Activated CD4-positive, alpha-beta memory T cell treated with anti-CD3 and anti-CD28 coated beads for 36 hours (primary cell): ENCODE measurements at regions not wholly inside any gene's neighbourhood (a gene's known extent, or its start where the extent isn't known, plus 50 kb on each side); places are given as distances from the start of the nearest gene placed in this dataset.

Source experiments
- CTCF ChIA-PET: fragments of 350-600 bp; sonication (Branson Sonifier 250); formaldehyde crosslinking; loops from one replicate; lab custom pipeline; 2021; ENCODE audit warnings: antibody characterized with exemption, inconsistent platforms; lab: Charles Lee
- POLR2A ChIA-PET: fragments of 350-600 bp; sonication (Branson Sonifier 250); formaldehyde crosslinking; loops from one replicate; lab custom pipeline; 2021; ENCODE audit warnings: antibody characterized with exemption; lab: Charles Lee
- DNase-seq: peaks from one replicate; pipeline ENCODE4 v3.0.0-alpha.2; 2020
- H3K27ac Mint-ChIP-seq: one replicate; pipeline ENCODE4 v1.8.0; 2021; ENCODE audit warnings: mixed read lengths
- H3K27me3 Mint-ChIP-seq: one replicate; pipeline ENCODE4 v1.8.0; 2021; ENCODE audit warnings: mixed read lengths
- H3K36me3 Mint-ChIP-seq: one replicate; pipeline ENCODE4 v1.8.0; 2021; ENCODE audit warnings: mixed read lengths
- H3K4me1 Mint-ChIP-seq: one replicate; pipeline ENCODE4 v1.8.0; 2021; ENCODE audit warnings: low read depth, mixed read lengths
- H3K4me3 Mint-ChIP-seq: one replicate; pipeline ENCODE4 v1.8.0; 2021; ENCODE audit warnings: mild to moderate bottlenecking, mixed read lengths
- H3K9me3 Mint-ChIP-seq: one replicate; pipeline ENCODE4 v1.8.0; 2021; ENCODE audit warnings: mixed read lengths
- intact Hi-C: fragments of 100-400 bp; cut with micrococcal nuclease; formaldehyde crosslinking; loops from one replicate; pipeline ENCODE4 v1.15.1; 2023

DNA sequence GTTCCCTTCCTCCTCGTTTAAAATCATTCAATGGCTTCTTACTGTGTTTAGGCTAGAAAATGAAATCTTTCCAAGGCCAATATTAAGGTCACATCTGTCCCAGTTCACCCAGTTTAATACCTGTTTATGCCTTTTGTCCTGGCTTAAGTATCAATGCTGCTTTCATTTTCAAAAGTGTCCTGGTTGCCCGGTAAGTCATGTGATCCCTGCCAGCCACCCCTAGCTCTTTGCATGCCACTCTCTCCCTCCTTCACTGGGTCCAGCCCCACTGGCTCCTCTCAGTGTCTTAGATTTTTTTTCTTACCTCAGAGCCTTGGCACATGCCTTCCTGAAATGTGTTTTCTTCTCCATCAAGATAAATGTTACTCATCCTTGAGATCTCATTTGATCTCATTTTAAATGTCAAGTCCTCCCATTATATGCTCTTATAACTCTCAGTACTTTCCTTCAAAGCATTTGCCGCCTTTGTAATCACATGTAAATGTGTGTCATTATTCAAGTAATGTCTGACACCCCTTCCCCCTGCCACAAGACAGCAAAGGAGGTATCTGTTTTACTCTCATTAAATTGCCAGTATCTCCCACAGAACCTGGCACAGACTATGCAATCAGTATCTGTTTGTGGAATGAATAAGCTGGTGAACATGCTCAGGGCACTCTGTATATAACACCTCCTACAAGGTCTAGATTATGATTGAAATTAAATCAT is 472.5 kb upstream of the RPS6KA3 start:
- no peak for DNase-seq
- Mint-ChIP-seq H3K27ac (no peak overlapping the region), H3K27me3 (peaks cover 5% of the 10 kb centered on the region), H3K9me3 (no peaks in the 10 kb centered on the region), H3K36me3 (no peaks in the 10 kb centered on the region), H3K4me3 (no peak overlapping the region), H3K4me1 (no peaks in the 10 kb centered on the region)
- ChIA-PET POLR2A (no interaction called here), CTCF (no interaction called here)
- intact Hi-C loops, result no loop called here

- POLR2A ChIA-PET, result no interaction called here
- CTCF ChIA-PET, result no interaction called here
- no peak for DNase-seq
- intact Hi-C loops, result no loop called here
- no peak overlapping the region for H3K27ac Mint-ChIP-seq
- no peaks in the 10 kb centered on the region for H3K36me3 Mint-ChIP-seq
- H3K9me3 Mint-ChIP-seq, result no peaks in the 10 kb centered on the region
- no peaks in the 10 kb centered on the region for H3K4me1 Mint-ChIP-seq
- no peaks in the 10 kb centered on the region for H3K27me3 Mint-ChIP-seq
- H3K4me3 Mint-ChIP-seq, result no peak overlapping the region
These were observed 462.7 kb upstream of the RPS6KA3 start for GRCh38 chrX:20729416-20729815.

DNA sequence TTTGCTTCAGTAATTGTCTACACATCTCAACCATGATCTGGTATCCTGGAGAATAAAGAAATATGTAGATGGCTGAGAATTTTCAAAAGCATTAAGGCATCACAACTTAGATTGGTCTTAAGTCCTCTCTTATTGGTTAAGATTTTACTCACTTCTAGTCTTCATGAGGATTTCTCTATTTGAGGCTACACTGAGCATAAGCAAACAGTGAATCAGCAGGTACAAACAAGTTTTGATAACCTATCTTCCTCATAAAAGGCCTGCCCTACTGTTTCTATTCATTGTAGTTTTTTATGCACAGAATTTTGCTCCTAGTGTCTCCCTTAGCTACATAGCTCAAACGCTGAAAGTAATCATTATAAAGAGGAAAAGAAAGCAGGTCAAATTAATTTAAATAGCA is 460.7 kb upstream of the RPS6KA3 start:
- CTCF ChIA-PET, result no interaction called here
- H3K27me3 Mint-ChIP-seq, result no peaks in the 10 kb centered on the region
- H3K27ac Mint-ChIP-seq, result no peak overlapping the region
- H3K36me3 Mint-ChIP-seq, result no peaks in the 10 kb centered on the region
- no peak overlapping the region for H3K4me3 Mint-ChIP-seq
- H3K4me1 Mint-ChIP-seq, result no peaks in the 10 kb centered on the region
- intact Hi-C loops, result no loop called here
- no peaks in the 10 kb centered on the region for H3K9me3 Mint-ChIP-seq
- DNase-seq, result no peak
- POLR2A ChIA-PET, result no interaction called here

- H3K27me3 Mint-ChIP-seq, result no peaks in the 10 kb centered on the region
- ChIA-PET POLR2A (no interaction called here), CTCF (no interaction called here)
- H3K4me3 Mint-ChIP-seq, result no peak overlapping the region
- H3K36me3 Mint-ChIP-seq, result no peaks in the 10 kb centered on the region
- intact Hi-C loops, result no loop called here
- no peaks in the 10 kb centered on the region for H3K9me3 Mint-ChIP-seq
- H3K27ac Mint-ChIP-seq, result no peak overlapping the region
- DNase-seq, result no peak
- no peaks in the 10 kb centered on the region for H3K4me1 Mint-ChIP-seq
These were observed 454.4 kb upstream of the RPS6KA3 start for GRCh38 chrX:20720954-20721626.

GRCh38 chrX:20718592-20719380 is 452.1 kb upstream of the RPS6KA3 start:
- intact Hi-C loops, result no loop called here
- no peaks in the 10 kb centered on the region for H3K36me3 Mint-ChIP-seq
- H3K27ac Mint-ChIP-seq, result no peak overlapping the region
- DNase-seq, result no peak
- ChIA-PET POLR2A (no interaction called here), CTCF (no interaction called here)
- no peak overlapping the region for H3K4me3 Mint-ChIP-seq
- no peaks in the 10 kb centered on the region for H3K9me3 Mint-ChIP-seq
- H3K27me3 Mint-ChIP-seq, result no peaks in the 10 kb centered on the region
- no peaks in the 10 kb centered on the region for H3K4me1 Mint-ChIP-seq

DNA sequence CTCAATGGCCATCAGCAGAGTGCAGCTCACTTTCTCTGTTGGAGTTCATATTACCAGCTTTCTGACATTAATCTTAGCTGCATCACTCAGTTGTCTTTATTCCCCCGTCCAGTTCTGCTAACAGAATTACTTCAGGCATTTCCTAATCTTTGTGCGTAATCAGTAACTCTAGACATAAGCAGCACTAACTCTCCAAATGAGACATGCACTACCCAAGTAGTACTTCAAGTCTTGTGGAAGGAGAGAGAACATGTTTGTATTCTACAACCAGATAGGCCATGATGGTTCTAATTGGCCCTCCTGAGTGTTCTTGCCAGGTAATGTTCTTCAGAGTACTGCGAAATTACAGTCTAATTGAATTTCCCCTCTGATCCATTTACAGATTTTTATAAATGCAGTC is 448.5 kb upstream of the RPS6KA3 start:
- ChIA-PET POLR2A (no interaction called here), CTCF (no interaction called here)
- Mint-ChIP-seq H3K27ac (no peak overlapping the region), H3K9me3 (no peaks in the 10 kb centered on the region), H3K27me3 (no peaks in the 10 kb centered on the region), H3K4me3 (no peak overlapping the region), H3K36me3 (no peaks in the 10 kb centered on the region), H3K4me1 (no peaks in the 10 kb centered on the region)
- intact Hi-C loops, result no loop called here
- DNase-seq, result no peak

- H3K36me3 Mint-ChIP-seq, result no peaks in the 10 kb centered on the region
- CTCF ChIA-PET, result no interaction called here
- no peak overlapping the region for H3K4me3 Mint-ChIP-seq
- POLR2A ChIA-PET, result no interaction called here
- H3K27ac Mint-ChIP-seq, result no peak overlapping the region
- H3K4me1 Mint-ChIP-seq, result no peaks in the 10 kb centered on the region
- no peak for DNase-seq
- H3K9me3 Mint-ChIP-seq, result no peaks in the 10 kb centered on the region
- H3K27me3 Mint-ChIP-seq, result no peaks in the 10 kb centered on the region
- intact Hi-C loops, result loop anchor here (5.0 kb wide), 1 partner anchor 664 kb away; no protein-coding TSS in a partner anchor
These were observed 446.1 kb upstream of the RPS6KA3 start for GRCh38 chrX:20712811-20713210.

DNA sequence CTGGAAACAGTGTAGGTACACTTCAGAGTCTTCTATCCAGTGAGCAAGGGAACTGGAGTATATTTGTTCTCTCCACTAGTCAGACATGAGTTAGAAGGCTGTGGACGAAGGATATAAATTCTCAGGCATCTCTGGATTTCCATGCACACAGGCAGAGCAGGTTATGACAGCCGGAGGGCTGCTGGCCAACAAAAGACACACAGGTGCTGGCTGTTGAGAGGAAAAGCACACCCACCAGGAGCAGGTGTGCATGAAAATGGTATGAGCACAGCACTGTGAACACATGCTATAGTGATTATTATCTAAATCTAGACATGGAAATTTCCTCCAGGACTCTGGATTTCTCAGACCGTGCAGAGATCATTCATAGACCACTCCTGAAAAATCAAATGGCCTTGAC is 444.7 kb upstream of the RPS6KA3 start:
- intact Hi-C loops, result loop anchor here (5.0 kb wide), 1 partner anchor 666 kb away; no protein-coding TSS in a partner anchor
- no peaks in the 10 kb centered on the region for H3K9me3 Mint-ChIP-seq
- POLR2A ChIA-PET, result no interaction called here

GRCh38 chrX:20693078-20693477 is 426.4 kb upstream of the RPS6KA3 start:
- CTCF ChIA-PET, result no interaction called here

More for the DNA sequence above, 444.7 kb upstream of the RPS6KA3 start:
- DNase-seq, result no peak
- no peaks in the 10 kb centered on the region for H3K27me3 Mint-ChIP-seq
- no peak overlapping the region for H3K27ac Mint-ChIP-seq
- CTCF ChIA-PET, result no interaction called here
- no peaks in the 10 kb centered on the region for H3K4me1 Mint-ChIP-seq
- no peaks in the 10 kb centered on the region for H3K36me3 Mint-ChIP-seq
- H3K4me3 Mint-ChIP-seq, result no peak overlapping the region

DNA sequence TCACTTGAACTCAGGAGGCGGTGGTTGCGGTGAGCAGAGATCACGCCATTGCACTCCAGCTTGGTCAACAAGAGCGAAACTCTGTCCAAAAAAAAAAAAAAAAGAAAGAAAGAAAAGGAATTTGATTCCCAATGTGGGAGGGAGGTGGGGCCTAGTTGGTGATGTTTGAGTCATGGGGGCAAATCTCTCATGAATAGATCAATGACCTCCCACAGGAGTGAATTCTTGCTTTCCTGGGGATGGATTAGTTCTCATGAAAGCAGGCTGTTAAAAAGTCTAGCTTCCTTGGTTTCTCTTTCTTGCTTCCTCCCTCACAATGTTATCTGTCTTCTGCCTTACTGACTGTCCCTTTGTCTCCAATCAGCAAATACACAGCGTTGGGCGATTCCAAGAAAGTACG is 419.5 kb upstream of the RPS6KA3 start:
- no peaks in the 10 kb centered on the region for H3K36me3 Mint-ChIP-seq
- no peaks in the 10 kb centered on the region for H3K9me3 Mint-ChIP-seq
- intact Hi-C loops, result no loop called here
- no peak overlapping the region for H3K27ac Mint-ChIP-seq
- no peak overlapping the region for H3K4me3 Mint-ChIP-seq
- no peaks in the 10 kb centered on the region for H3K27me3 Mint-ChIP-seq
- CTCF ChIA-PET, result no interaction called here
- H3K4me1 Mint-ChIP-seq, result no peaks in the 10 kb centered on the region
- POLR2A ChIA-PET, result no interaction called here
- no peak for DNase-seq

More at GRCh38 chrX:20693078-20693477, 426.4 kb upstream of the RPS6KA3 start:
- H3K4me1 Mint-ChIP-seq, result no peaks in the 10 kb centered on the region
- no peak for DNase-seq
- H3K27me3 Mint-ChIP-seq, result peaks cover 1% of the 10 kb centered on the region
- H3K4me3 Mint-ChIP-seq, result no peak overlapping the region
- no peaks in the 10 kb centered on the region for H3K36me3 Mint-ChIP-seq
- H3K9me3 Mint-ChIP-seq, result no peaks in the 10 kb centered on the region
- no peak overlapping the region for H3K27ac Mint-ChIP-seq
- intact Hi-C loops, result no loop called here
- POLR2A ChIA-PET, result no interaction called here

DNA sequence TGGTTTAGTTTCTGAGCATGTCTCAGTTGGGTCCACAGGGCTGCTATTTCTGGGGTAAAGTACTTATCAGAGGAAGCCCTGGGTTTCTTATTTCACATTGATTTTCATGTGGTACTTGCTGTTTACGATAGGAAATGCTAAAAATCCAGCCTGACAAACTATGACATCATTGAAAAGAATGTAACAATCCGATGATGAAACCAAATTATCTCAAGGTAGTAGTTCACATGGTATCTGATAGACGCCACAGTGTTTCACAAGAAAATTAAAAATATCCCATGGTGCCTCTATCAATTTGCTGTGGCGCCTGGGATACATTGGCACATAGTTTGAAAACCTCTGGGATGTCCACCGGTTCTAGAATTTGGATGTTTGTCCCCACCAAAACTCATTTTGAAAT is 418.9 kb upstream of the RPS6KA3 start:
- ChIA-PET CTCF (no interaction called here), POLR2A (no interaction called here)
- no peak overlapping the region for H3K4me3 Mint-ChIP-seq
- H3K9me3 Mint-ChIP-seq, result no peaks in the 10 kb centered on the region
- DNase-seq, result no peak
- intact Hi-C loops, result no loop called here
- H3K27ac Mint-ChIP-seq, result no peak overlapping the region
- H3K36me3 Mint-ChIP-seq, result no peaks in the 10 kb centered on the region
- H3K4me1 Mint-ChIP-seq, result no peaks in the 10 kb centered on the region
- no peaks in the 10 kb centered on the region for H3K27me3 Mint-ChIP-seq

DNA sequence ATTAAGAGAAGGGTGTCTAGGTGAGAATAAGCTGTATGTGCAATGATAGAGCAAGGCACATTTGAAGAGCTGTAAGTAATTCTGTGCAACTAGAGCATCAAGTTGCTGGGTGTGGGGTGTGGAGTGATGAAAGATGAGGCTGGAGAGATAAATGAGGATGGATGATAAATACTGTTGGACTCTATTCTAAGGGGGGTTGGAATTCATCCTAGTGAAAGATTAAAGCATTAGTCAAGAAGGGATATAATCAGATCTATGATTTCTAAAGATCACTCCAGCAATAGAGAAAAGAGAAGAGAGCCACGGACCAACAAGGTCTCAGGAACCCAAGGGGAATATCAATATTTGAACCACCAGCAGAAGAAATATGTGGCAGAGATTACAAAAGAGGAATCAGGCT is 415.0 kb upstream of the RPS6KA3 start:
- POLR2A ChIA-PET, result no interaction called here
- intact Hi-C loops, result no loop called here
- CTCF ChIA-PET, result no interaction called here
- Mint-ChIP-seq H3K27ac (no peak overlapping the region), H3K9me3 (no peaks in the 10 kb centered on the region), H3K36me3 (no peaks in the 10 kb centered on the region), H3K27me3 (no peaks in the 10 kb centered on the region), H3K4me3 (no peak overlapping the region), H3K4me1 (no peaks in the 10 kb centered on the region)
- DNase-seq, result no peak
